GM12878 (cell line): ENCODE measurements at regions not wholly inside any gene's neighbourhood (a gene's known extent, or its start where the extent isn't known, plus 50 kb on each side); places are given as distances from the start of the nearest gene placed in this dataset.
A peak's percentile ranks its signal among the peaks of the same experiment; 100 is the strongest.

ENCODE experiments used
- ATAC-seq: fragments of 200-7000 bp; cut with Tn5 transposase; 3 replicates; pipeline ENCODE4 v1.9.1; 2020; ENCODE audit warnings: mild to moderate bottlenecking, moderate library complexity
- BruUV-seq: library from RNA; stranded (reverse); fragments of 400-500 nt; replicated peaks from 2 replicates; lab custom pipeline; 2021; lab: Mats Ljungman, UMichigan
- CTCF ChIA-PET: fragments of 300-600 bp; sonication (Branson Sonifier 250); formaldehyde crosslinking; extraction: SDS; loops from one replicate; lab custom pipeline; 2021; ENCODE audit warnings: inconsistent platforms; lab: Yijun Ruan, JAX
- POLR2A ChIA-PET: fragments of 350-600 bp; formaldehyde crosslinking; extraction: SDS; loops from one replicate; lab custom pipeline; 2021; ENCODE audit warnings: inconsistent platforms; lab: Charles Lee
- RAD21 ChIA-PET: fragments of 300-600 bp; sonication (Branson Sonifier 250); formaldehyde crosslinking; loops from one replicate; lab custom pipeline; 2023; ENCODE audit warnings: antibody characterized with exemption; ENCODE audit not compliant: unreplicated experiment; lab: Charles Lee
- SMC1A ChIA-PET: fragments of 300-600 bp; sonication (Branson Sonifier 250); formaldehyde crosslinking; loops from one replicate; lab custom pipeline; 2023; ENCODE audit not compliant: unreplicated experiment, uncharacterized antibody; lab: Charles Lee
- DNase-seq: peaks from one replicate; pipeline ENCODE4 v3.0.0-alpha.2; 2011; ENCODE audit warnings: low read depth, low spot score
- FAIRE-seq: peaks from 3 replicates; lab custom pipeline; 2011; peaks lifted over from hg19 to GRCh38; lab: Jason Lieb, UNC
- H2AFZ ChIP-seq: 2 replicates; pipeline ENCODE4 v1.6.0; 2011; ENCODE audit warnings: low read depth, low read length, control low read depth; ENCODE audit not compliant: control insufficient read depth
- H3K27ac ChIP-seq: 2 replicates; pipeline ENCODE4 v1.5.1; 2011; ENCODE audit warnings: control low read depth; ENCODE audit not compliant: control insufficient read depth, insufficient read depth
- H3K27me3 ChIP-seq, 2 experiments: replicated peaks in 1 of 2; 2 replicates each; pipeline versions ENCODE4 v1.6.0 to v1.6.1; 2011; ENCODE audit warnings: low read length in 1 of 2; ENCODE audit not compliant: control insufficient read depth in 2 of 2, insufficient read depth in 2 of 2
- H3K36me3 ChIP-seq, 2 experiments: 2 replicates each; pipeline ENCODE4 v1.5.1; 2011; ENCODE audit warnings: low read length in 1 of 2; ENCODE audit not compliant: control insufficient read depth in 2 of 2, insufficient read depth in 2 of 2
- H3K4me1 ChIP-seq: 2 replicates; pipeline ENCODE4 v1.6.1; 2011; ENCODE audit warnings: mild to moderate bottlenecking, low read length, moderate library complexity, mixed read lengths; ENCODE audit not compliant: control insufficient read depth, insufficient read depth
- H3K4me2 ChIP-seq: 2 replicates; pipeline ENCODE4 v1.6.0; 2011; ENCODE audit warnings: control low read depth; ENCODE audit not compliant: control insufficient read depth, insufficient read depth
- H3K4me3 ChIP-seq: fragments of 200-600 bp; sonication (generic); 2 replicates; pipeline ENCODE4 v1.5.1; 2016
- H3K79me2 ChIP-seq: 2 replicates; pipeline ENCODE4 v1.6.0; 2011; ENCODE audit warnings: low read length; ENCODE audit not compliant: control insufficient read depth, insufficient read depth
- H3K9ac ChIP-seq: 2 replicates; pipeline ENCODE4 v1.8.0; 2011; ENCODE audit warnings: low read length, control low read depth, mixed read lengths; ENCODE audit not compliant: control insufficient read depth, insufficient read depth
- H3K9me3 ChIP-seq: replicated peaks from 3 replicates; pipeline ENCODE4 v1.5.1; 2011; ENCODE audit warnings: mild to moderate bottlenecking, low read length; ENCODE audit not compliant: control insufficient read depth, insufficient read depth
- H4K20me1 ChIP-seq: 2 replicates; pipeline ENCODE4 v1.6.0; 2011; ENCODE audit not compliant: control insufficient read depth, insufficient read depth
- BCL3 ChIP-seq: IDR thresholded peaks from 2 replicates; pipeline ENCODE4 v1.6.1; 2011; ENCODE audit warnings: borderline replicate concordance, low read depth, mild to moderate bottlenecking, moderate library complexity, low read length; ENCODE audit not compliant: insufficient read depth, poor library complexity, severe bottlenecking
- IKZF1 ChIP-seq: fragments of 450-650 bp; conservative IDR thresholded peaks from 2 replicates; pipeline ENCODE4 v1.6.1; 2017; ENCODE audit warnings: antibody characterized with exemption, mild to moderate bottlenecking
- LARP7 ChIP-seq: fragments of 450-650 bp; IDR thresholded peaks from 2 replicates; pipeline ENCODE4 v1.6.1; 2017; ENCODE audit warnings: mild to moderate bottlenecking
- MXI1 ChIP-seq: fragments of 150-350 bp; IDR thresholded peaks from 2 replicates; pipeline ENCODE4 v1.6.1; 2011; ENCODE audit warnings: low read depth, mild to moderate bottlenecking, inconsistent platforms, low read length, improper control_type of control experiment
- MYC ChIP-seq: IDR thresholded peaks from 2 replicates; pipeline ENCODE4 v1.6.1; 2011; ENCODE audit warnings: mild to moderate bottlenecking, low read length, moderate library complexity, inconsistent platforms; ENCODE audit not compliant: insufficient read depth, insufficient replicate concordance, insufficient read length, severe bottlenecking
- NFIC ChIP-seq: IDR thresholded peaks from 2 replicates; pipeline ENCODE4 v1.6.1; 2012; ENCODE audit warnings: low read depth, mild to moderate bottlenecking, inconsistent platforms, low read length, moderate library complexity
- RUNX3 ChIP-seq: IDR thresholded peaks from 2 replicates; pipeline ENCODE4 v1.6.1; 2012; ENCODE audit warnings: low read length, inconsistent platforms
- TCF7 ChIP-seq: IDR thresholded peaks from 2 replicates; pipeline ENCODE4 v1.6.1; 2014; ENCODE audit warnings: antibody characterized with exemption, borderline replicate concordance
- ZBED1 ChIP-seq: IDR thresholded peaks from 2 replicates; pipeline ENCODE4 v1.6.1; 2016; ENCODE audit warnings: borderline replicate concordance
- ZBTB4 ChIP-seq: fragments of 450-650 bp; formaldehyde crosslinking; IDR thresholded peaks from 2 replicates; pipeline ENCODE4 v1.4.0; 2022; ENCODE audit warnings: mild to moderate bottlenecking, moderate library complexity
- ZNF384 ChIP-seq: IDR thresholded peaks from 2 replicates; pipeline ENCODE4 v1.6.1; 2012; ENCODE audit warnings: low read depth, mild to moderate bottlenecking, low read length, improper control_type of control experiment, borderline replicate concordance
- ZZZ3 ChIP-seq: IDR thresholded peaks from 2 replicates; pipeline ENCODE4 v1.6.1; 2011; ENCODE audit warnings: low read depth; ENCODE audit not compliant: control insufficient read depth, insufficient read length
- WGBS: methylation state at CpG from one replicate; pipeline ENCODE4 v1.1.6; 2016; ENCODE audit warnings: low lambda C conversion rate; ENCODE audit not compliant: insufficient replicate concordance, insufficient coverage; ENCODE audit errors: missing lambda C conversion rate; 5-methylcytosine and 5-hydroxymethylcytosine counted together
- in situ Hi-C: fragments of 300-500 bp; cut with MboI; formaldehyde crosslinking; loops from 9 replicates; pipeline ENCODE4 v1.14.3; 2018; ENCODE audit warnings: mixed read lengths
- intact Hi-C: fragments of 100-400 bp; cut with micrococcal nuclease; formaldehyde crosslinking; loops from one replicate; pipeline ENCODE4 v1.14.2; 2022; ENCODE audit not compliant: unreplicated experiment

GRCh38 chr9:115212832-115213231, 94.9 kb upstream of the TNC start (continued):
- TF ChIP-seq ZBTB4 (CRISPR knock-in tag) (no peak), ZNF384 (peak; percentile 80; the same call in 1 of the 2 replicates), MYC (no peak), BCL3 (peak; percentile 43), TCF7 (peak; percentile 88), IKZF1 (peak; percentile 22; the same call in 1 of the 2 replicates), ZBED1 (peak; percentile 48; the same call in 1 of the 2 replicates)

- H3K27ac ChIP-seq = no peak overlapping the region
- no peak overlapping the region for H3K4me3 ChIP-seq
- no peak overlapping the region for H3K9ac ChIP-seq
- in situ Hi-C loops (no loop called here), intact Hi-C loops (no loop called here)
- ChIA-PET RAD21 (no interaction called here), SMC1A (interaction anchor here (0.9 kb wide), 1 partner anchor 13 kb away, joined by 3 read pairs; no protein-coding TSS in a partner anchor), CTCF (no interaction called here), POLR2A (interaction anchor here (0.5 kb wide), 1 partner anchor 202 kb away, joined by 3 read pairs; no protein-coding TSS in a partner anchor)
- no peaks in the 10 kb centered on the region for H3K79me2 ChIP-seq
- peaks cover 27% of the 10 kb centered on the region for H3K4me1 ChIP-seq
- no peaks in the 10 kb centered on the region for H3K36me3 ChIP-seq
- H2AFZ ChIP-seq = no peak overlapping the region
- no TSS peak for BruUV-seq
- no peaks in the 10 kb centered on the region for H3K27me3 ChIP-seq
- no peaks in the 10 kb centered on the region for H3K9me3 ChIP-seq
- DNase-seq (no peak), ATAC-seq (no peak), FAIRE-seq (no peak)
- WGBS = 0% methylated on average over 2 of the region's 2 CpGs
- TF ChIP-seq LARP7 (no peak), ZZZ3 (no peak), RUNX3 (0 out of 2 replicates have a peak, but pooled peaks have one; percentile 11), MXI1 (no peak), NFIC (peak; percentile 45; the same call in 1 of the 2 replicates)
- no peaks in the 10 kb centered on the region for H4K20me1 ChIP-seq
- no peak overlapping the region for H3K4me2 ChIP-seq
Observed at GRCh38 chr9:115213818-115214334, 95.9 kb upstream of the TNC start.
